ENCODE measurements at regions not wholly inside any gene's neighbourhood (a gene's known extent, or its start where the extent isn't known, plus 50 kb on each side); places are given as distances from the start of the nearest gene placed in this dataset.

DNA sequence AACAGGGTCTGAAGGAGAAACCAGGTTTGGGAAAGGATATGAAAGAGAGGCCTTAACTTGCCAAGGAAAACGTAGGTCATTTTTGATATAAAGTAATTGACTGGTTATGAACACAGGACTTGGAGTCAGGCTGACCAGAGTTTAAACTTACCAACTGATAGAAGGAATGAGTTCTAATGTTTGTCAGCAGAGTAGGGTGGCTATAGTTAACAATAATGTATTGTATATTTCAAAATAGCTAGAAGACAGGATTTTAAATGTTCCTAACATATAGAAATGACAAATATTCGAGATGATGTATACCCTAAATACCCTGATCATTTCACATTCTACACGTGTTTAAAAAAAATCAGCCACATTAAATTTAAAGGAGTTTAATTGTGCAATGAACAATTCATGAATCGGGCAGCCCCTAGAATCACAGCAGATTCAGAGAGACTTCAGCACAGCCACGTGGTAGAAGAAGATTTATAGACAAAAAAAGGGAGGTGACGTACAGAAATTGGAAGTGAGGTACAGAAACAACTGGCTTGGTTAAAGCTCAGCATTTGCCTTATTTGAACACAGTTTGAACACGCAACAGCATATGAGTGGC lies 52.5 kb upstream of the PLEKHG7 start:
- DNase-seq: no peak

DNA sequence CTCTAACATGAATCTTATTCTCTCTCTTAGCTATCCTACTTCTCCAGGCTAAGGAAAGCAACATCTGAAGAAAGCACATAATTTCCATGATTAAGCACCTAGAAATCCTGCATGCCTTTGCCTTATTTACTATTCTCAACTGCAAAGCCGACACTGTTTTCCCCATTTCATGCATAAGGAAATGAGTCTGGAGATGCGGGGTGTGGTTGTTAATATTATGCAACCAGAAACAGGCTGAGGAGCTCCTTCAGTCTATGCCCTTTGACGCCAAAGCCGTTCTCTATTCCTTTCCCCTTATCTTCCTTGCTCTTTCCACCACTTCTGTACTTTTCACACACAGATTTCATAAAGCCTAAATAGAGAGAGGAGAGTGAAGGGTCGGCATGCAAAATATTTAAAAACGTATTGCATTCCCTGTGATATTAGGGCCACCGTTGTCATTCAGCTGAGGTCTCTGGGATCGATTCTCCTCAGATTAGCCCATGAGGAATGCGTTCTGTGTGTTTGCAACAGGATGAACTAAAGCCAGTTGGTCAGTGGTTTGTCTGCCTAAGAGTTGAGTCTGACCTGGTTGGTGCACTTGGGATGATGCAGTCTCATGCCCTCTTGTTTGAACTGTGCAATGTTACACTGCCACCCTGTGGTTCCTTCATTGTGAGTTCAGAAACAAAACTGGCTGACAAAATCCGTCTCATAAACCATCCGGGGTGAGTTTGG lies 53.1 kb upstream of the PLEKHG7 start:
- peak; percentile 55 to 66 for DNase-seq

DNA sequence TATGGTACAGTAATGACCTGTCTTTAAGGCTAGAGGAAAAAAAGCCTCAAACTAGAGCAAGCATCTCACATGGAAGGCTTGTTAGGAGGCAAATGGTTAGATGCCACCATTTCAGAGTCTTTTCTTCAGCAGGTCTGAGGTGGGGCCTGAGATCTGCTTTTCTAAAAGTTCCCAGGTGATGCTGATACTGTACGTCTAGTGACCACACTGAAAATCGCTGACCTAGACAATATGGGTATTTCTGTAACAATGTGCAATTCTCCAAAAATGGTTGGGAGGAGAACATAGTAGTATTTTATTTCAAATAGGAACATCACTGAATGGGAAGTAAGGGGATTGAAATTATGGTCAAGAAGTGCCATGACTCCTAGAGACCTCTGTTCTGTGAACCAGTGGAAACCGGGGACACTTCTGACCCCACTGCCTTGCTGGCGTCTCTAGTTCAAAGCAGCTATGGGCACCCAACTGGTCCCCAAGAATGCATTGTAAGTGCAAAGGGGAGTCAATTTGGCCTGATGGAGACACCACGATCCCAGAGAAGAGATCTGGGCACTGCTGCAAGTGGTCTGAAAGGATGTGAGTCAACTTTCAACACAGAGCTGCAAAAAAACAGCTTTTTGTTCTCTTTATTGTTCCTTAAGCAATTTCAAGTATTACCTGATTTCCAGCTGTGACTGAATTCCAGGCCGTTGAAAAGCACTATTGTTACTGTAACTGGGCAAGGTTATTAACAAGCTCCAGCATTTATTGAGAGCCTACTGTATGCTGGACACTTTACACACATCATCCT lies 54.4 kb upstream of the PLEKHG7 start:
- no peak for DNase-seq

DNA sequence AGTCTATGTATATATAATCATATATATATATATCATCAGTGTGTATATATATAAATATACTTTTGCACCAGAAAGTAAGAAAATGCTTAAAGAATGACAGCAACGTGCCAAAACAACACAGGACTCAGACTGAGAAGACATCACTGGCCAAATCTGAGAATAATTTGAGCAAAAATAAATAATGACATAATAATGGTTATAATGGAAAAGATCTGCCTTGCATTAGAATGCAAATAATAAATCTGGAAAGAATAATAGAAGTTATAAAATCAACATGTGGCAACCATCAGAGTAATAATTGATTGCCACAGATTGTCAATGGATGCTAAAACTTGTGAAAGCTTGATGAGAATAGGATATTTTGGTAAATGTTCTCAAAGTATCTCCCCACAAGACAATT lies 61.5 kb upstream of the PLEKHG7 start:
- DNase-seq: no peak

DNA sequence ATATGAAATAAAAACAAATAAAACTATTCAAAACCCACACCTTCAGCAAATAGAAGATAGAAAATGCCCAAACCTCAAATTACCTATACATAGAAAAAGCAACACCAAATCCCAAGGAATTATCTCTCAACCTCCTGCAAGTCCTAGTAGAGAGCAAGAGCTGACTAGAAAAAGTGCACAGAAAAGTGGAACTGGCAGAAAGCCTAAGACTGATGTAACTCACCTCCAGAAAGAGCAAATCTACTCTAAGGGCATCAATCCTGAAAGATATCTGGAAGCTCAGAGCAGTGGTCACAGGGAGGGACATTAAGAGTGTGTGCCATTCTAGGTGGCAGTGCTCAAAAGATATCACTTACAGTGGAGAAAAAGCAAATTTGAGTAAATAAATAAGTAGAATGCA lies 62.1 kb upstream of the PLEKHG7 start:
- DNase-seq: no peak

DNA sequence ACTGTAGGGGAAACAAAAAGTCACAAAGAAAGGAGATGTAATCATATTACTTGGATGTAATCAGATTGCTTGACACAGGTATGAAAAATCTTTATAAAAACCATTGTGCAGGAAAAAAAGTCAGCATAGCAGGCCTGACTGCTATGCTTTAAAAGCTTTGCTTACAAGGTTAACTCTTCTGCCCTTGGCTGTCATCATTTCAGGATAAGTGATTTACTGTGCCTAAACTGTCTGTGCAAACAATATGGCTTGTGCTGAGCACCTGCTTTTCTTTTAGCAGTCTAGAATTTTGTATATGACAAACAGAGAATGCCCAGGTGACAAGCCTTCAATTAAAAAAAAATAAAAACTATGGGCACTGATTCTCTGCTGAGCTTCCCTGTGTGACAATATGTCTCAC lies 63.8 kb upstream of the PLEKHG7 start:
- DNase-seq: peak in 1 of 2 experiments; percentile 1

DNA sequence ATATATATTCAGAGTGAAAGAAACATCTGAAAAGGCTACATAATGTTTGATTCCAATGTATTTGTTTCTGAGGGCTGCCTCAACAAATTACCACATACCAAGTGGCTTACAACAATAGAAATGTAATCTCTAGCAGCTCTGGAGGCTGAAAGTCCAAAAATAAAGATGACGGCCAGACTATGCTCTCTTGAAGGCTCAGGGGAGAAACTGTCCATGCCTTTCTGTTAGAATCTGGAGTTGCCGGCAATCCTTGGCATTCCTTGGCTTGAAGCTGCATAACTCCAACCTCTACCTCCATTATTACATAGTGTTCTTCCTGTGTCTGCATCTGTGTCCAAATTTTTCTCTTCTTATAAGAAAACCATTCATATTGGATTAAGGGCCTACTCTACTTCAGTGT lies 68.1 kb upstream of the PLEKHG7 start:
- DNase-seq: no peak

DNA sequence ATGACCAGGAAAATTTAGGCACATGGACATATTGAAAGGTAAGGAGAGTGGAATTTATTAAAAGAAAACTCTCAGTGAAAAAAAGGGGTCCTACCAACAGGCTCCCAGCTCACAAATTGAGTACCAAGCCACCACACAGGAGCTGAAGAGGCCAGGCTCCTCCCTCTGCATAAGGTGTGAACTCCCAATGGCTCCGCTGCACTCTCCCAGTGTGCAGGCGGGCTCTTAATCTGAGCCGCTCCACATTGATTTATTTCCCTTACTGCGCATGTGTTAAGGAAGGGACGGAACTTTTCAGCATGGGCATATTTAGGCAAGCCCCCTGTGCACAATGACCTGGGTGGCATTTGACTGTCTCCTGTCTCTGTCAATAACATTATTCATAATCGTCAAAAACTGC lies 68.6 kb upstream of the PLEKHG7 start:
- DNase-seq: no peak

DNA sequence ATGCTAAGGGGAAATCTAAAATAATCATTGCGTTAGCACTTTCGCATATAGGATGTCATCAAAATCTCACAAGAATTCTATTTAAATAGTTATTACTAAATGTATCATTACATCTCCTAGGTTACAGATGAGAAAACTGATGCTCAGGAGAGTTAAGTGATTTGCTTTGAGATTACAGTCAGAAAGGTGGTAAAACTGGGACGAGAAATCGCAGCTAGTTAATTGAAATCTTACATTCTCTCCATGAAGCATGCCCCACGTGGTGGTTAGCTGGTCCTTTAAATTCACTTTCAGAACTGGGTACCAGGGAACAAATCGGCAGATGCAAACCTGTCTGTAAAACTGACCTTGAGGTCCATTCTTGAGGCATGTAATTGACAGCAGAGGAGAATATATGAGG lies 71.8 kb upstream of the PLEKHG7 start:
- no peak for DNase-seq

DNA sequence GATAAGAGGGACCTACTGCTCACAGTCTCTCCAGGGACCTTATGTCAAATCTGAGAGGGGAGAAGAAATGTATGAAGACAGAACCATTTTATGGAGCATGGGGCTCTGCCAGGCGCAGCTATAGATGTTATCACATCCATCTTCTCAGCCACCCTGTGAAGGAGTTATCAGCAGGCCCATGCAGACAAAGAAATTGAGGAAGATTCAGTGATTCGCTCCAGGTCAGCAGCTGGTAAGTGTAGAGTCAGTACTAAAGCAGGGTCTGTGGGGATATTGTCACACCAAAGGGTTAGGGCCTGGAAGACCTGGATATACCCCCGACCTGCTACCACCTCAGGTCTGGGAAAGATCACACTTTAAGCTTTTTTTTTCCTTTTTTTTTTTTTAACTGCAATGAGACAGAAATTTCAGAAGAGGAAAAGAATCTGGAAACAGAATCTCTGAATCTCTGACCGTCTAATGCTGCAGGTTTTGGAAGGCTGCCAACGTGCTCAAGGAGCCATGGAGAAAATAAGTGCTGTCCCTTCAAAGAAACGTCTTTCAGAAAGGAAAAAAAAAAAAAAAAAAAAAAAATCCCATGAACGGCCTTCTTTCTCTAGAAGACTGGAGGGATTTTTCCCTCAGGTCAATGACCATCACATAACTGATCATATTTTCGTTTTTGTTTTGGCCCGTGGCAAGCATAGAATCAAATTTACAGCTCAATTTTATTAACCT lies 73.3 kb upstream of the PLEKHG7 start:
- peak; percentile 20 to 56 for DNase-seq

DNA sequence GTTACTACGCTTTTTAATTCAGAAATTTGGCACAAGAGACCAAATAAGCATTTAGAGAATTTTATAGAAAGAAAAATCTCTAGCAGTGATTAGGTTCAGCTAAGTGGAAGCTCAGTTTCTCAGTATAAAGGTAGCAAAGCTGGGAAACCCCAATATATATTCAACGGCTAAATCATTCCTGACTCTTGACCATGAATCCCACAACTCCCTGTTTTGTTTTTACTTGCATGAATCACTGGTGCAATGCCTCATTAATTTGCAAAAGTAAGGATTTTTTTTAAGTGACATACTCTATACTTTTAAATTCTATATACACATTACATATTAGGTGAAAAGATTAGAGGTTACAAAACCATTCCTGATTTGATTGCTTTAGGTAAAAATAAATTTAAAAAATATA lies 74.3 kb upstream of the PLEKHG7 start:
- DNase-seq: no peak

DNA sequence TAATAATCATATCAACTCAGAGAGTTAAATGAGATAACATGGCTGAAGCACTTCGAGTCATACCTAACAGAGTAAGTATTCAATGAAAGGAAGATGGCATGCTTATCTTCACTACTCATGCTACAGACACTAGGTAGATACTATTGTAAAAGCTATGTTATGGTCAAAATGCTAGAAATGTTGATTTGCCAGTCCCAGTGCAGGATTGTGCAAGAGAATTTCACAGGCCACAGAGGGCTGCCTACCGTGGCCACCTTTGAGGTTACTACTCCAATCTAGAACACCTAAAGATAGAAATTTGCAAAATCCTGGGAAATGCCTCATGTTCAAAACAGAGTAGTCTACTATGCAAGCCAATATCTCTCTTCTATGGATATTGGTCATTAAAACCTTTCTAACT lies 75.3 kb upstream of the PLEKHG7 start:
- no peak for DNase-seq

DNA sequence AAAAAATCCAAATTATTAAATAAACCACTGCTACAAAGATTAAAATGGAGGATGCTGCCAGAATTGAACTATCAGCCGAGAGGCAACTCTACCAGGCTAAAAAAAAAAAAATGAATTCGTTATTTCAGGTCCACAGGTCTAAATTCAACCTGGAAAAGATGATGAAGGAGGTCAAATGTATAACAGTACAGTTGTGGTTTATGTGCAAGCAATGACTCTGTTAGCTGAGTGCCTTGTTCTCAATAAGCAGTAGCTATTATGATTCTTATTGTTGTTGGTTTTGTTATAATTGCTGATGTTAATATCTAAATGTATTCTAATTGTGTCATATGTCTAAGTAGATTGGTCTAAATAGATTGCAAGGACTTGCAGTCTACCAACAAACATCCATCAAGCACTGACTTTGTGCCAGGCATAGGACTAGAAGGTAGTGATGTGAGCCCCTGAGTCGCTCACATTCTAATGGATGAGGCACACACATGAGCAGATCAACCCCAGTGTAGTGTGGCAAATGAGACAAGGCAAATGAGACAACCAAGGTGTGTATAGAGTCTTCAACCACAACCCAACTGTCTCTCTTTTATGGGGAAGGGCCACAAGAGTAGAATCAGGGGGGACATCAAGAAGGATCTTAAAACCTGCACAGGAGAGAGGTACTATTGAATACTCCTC lies 77.0 kb upstream of the PLEKHG7 start:
- no peak for DNase-seq

DNA sequence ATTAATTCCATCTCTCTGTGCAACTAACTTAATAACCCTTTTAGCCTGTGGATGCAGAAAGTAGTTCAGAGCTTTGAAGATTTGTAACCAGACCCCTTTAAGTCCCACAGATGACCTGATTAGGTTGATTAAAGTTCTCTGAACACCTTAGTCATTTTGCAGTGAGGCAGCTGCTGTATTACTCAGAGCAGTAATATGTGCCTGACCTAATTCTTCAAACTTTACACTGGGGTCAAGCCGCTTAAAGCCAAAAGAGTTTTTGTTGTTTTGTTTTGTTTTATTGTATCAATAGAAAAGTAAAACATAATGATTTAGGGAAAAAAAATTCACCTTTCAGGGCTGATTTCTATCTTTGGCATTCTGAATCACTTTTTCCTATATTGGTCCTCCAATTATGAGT lies 78.6 kb upstream of the PLEKHG7 start:
- DNase-seq: peak; percentile 78 to 91

DNA sequence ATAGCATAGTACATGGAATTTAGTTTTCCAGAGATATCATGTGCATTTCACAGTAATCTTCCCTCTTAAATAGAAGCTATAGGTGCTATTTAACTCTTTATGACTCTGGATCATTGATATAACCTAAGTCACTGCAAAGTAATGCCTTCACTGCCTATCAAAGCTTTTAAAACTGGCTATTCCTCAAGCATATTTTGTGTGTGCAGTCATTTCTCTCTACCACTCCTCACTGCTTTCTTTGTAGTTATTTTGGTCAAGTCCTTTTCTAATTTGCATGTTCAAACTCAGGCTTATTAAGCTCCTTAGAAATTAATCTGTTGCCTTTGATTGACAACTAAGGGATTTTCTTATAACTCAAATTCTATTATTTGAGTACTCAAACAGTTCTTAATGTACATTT lies 79.4 kb upstream of the PLEKHG7 start:
- no peak for DNase-seq

DNA sequence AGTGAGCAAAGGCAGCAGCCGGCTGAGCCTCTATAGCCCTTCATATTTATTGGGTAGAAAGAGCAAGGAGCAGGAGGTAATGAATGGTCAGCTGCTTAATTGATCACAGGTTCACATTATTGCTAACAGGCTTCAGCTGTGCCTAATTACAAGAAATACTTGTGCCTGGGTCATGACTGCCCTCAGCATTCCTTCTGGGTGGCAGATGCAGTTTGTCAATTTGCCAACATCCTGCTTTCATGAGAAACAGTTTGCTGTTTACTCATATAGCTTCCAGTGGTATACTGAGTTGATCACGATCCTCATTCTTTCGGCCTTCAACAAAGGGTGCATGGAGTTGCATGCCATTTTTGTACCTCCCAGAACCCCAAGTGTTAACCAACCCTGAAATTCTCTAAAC lies 81.0 kb upstream of the PLEKHG7 start:
- DNase-seq: no peak

DNA sequence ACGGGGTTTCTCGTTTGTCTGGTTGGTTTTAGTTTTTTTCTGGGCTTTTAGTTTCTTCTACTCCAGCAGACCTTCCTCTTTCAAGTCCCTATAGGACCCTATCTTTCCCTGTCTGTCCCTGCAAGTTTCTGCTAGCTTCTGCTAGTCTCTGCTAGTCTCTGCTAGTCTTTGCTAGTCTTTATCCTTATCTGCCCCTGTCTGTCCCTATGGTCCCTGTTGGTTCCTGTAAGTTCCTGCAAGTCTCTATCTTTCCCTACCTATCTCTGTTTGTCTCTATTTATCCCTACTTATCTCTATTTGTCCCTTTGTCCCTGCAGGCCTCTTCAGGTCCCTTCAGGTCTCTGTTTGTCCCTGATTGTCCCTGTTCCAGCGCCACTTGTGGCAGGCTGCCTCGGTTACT lies 81.5 kb upstream of the PLEKHG7 start:
- no peak for DNase-seq

DNA sequence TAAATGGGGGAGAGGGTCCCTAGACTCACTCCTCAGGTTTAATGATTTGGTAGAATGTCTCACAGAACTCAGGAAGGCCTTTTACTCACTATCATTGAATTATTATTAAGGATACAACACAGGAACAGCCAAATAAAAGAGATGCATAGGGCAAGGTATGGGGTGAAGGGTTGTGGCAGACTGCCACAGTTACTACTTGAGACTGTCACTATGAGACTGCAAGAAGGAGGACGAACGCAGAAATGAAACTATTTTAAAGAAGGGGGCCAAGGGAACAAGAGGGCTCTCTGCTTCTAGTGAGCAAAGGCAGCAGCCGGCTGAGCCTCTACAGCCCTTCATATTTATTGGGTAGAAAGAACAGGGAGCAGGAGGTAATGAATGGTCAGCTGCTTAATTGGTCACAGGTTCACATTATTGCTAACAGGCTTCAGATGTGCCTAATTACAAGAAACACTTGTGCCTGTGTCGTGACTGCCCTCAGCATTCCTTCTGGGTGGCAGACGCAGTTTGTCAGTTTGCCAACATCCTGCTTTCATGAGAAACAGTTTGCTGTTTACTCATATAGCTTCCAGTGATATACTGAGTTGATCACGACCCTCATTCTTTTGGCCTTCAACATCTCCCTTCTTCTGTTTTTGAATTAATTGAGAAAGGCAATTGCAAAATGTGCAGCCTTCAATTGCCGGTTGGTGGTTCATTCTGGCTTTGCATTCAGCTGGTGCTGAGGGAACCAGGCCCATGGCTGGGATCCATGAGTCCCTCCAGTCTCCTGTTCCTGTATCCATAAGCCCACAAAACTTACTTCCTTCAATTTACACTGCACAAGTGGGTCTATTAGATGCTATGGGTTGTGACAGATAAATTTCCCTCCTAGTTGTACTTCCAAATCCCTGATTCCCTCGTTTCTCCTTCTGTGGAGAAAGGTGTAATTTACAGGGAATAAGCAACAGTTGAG lies 82.8 kb upstream of the PLEKHG7 start:
- no peak for DNase-seq

DNA sequence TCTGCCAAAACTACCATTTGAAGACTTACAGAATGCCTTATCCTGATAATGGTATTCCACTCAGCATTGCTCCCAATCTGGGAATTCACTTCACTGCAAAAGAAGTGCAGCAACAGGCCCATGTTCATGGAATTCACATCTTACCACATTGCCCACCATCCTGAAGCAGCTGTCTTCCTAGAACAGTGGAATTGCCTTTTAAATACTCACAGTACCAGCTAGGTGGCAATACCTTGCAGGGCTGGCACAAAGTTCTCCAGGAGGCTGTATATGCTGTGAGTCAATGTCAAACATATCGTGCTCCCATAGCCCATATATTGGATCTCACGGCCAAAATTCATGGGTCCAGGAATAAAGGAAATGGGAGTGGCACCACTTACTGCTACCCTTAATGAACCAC lies 83.8 kb upstream of the PLEKHG7 start:
- no peak for DNase-seq

DNA sequence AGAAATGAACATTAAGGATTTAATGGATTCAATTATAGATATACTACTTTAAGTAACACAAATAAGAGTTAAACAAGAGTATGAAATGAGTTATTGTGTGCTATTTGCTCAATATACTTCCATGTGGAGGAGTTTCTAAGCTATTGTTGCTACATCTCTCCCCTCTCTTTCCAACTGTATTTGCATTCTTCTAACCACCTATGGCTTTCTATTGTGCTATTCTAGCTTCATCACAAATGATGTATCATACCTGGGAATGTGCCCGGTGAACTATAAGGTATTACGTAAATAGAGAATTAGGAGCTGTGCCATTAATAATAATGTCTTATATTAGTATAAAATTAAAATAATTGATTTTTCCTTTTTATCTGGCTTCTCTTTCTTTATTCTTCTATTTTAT lies 87.1 kb upstream of the PLEKHG7 start:
- no peak for DNase-seq

DNA sequence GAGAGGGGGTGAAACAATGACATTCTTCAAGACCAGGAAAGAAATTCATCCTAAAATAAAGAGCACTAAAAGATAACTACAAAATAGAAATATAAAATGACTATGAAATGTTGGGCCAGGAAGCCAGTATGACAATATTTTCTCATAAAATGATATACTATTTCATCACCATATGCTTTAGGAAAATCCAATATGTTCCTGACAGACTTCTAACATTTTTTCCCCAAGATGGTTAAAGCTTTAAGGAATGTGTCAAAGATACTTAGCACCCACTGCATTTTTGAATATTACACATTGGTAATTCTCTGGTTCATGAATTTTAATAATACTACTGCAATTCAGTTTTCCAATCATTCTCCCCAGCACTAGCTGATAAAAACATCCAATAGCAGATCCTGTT lies 87.7 kb upstream of the PLEKHG7 start:
- no peak for DNase-seq

DNA sequence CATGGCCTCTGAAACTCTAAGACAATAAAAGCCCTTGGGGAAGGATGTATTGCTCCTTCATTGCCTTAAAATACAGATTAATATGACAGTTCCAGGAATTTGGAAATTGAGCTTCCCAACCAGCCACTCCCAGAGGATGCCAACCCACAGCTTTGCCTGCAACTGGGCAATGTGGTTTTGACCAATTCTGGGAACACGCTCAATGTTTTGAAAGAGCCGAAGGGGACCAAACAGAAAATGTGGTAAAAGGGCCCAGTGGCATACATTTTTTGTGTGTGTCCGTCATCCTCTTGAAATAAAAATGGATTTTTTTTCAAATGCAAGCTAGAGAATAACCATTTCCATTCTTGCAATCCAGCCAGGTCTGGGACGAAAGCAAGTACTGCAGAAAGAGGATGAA lies 88.3 kb upstream of the PLEKHG7 start:
- DNase-seq: no peak

All from NCI-H524 (cell line).